HG02938 (cell line): ENCODE measurements at regions not wholly inside any gene's neighbourhood (a gene's known extent, or its start where the extent isn't known, plus 50 kb on each side); places are given as distances from the start of the nearest gene placed in this dataset.
"Not testable (repeated sequence)": the region's sequence is repeated elsewhere in the genome, so short reads cannot be mapped to it uniquely, and the experiment has no call there.

Experiments used
- ATAC-seq: cut with Tn5 transposase; IDR thresholded peaks from one replicate; pipeline ENCODE4 v1.9.1; 2021; ENCODE audit warnings: mild to moderate bottlenecking, moderate library complexity; ENCODE audit not compliant: unreplicated experiment

DNA sequence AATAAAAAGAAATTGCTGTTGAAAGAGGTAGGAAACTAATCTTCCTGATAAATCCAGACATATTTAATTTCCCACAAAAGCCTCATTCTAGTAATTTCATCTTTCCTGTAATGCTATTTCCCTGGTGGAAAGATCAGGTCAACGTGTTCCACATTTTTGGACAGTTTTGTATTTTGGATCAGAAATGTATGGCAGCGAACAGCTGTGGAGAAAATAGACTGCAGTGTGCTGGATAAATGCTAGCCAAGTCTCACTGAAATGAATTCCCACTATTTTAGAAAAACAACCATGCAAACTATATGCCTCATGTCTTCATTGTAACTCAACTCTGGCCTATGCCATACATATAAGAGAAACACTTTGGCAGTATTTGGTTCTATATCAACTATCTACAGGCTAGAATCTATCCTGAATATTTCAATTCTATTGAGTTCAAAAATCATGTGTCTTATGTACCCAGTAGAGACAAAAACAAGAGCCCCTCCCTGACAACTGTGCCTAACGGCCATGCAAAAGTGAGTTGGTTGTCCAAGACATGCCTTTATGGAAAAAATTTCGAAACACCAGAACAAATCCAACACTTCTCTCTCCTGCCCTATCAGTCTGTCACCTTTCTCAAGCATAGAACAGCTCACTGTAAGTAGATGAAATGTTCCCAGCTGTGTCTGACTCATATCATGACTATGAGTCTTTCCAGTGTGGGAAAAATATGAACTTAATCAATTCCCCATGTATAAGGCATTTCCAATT, 191.3 kb upstream of the NREP start:
- ATAC-seq: no peak

DNA sequence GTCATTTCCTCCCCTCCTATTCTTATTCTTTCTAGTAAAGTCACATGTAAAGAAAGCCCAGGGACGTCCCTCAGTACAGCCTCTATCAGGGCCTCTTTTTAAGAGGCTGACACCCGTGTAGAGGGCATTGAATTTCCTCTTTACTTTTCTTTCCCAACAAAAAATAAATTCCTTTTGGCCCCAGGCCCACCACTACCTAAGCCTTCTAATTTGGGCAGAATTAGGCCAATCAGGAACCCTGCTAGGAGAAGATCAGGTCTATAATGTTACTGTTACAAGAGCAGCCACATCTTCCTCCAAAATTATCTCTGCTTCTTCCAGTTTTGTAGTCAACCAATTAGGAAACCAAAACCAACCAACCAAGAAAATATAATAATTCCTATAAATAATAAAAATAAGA, 189.6 kb upstream of the NREP start:
- no peak for ATAC-seq

DNA sequence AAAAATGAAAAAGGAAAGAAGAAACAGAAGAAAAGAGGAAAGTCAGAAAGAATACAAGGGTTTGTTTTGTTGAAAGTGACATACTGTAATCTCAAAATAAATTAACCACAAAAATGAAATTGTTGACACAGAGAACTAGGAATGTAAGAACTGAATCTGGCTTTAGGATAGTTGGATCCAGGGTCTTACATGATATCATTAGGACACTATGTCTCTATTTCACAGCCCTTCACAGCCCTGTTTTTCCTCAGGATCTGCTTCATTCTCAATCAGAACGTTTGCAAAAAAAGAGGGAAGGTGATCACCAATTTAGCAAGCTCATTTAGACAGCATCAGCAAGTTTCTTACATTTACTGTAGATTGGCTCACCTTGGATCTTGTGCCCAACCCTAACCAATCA, 188.5 kb upstream of the NREP start:
- ATAC-seq: no peak

DNA sequence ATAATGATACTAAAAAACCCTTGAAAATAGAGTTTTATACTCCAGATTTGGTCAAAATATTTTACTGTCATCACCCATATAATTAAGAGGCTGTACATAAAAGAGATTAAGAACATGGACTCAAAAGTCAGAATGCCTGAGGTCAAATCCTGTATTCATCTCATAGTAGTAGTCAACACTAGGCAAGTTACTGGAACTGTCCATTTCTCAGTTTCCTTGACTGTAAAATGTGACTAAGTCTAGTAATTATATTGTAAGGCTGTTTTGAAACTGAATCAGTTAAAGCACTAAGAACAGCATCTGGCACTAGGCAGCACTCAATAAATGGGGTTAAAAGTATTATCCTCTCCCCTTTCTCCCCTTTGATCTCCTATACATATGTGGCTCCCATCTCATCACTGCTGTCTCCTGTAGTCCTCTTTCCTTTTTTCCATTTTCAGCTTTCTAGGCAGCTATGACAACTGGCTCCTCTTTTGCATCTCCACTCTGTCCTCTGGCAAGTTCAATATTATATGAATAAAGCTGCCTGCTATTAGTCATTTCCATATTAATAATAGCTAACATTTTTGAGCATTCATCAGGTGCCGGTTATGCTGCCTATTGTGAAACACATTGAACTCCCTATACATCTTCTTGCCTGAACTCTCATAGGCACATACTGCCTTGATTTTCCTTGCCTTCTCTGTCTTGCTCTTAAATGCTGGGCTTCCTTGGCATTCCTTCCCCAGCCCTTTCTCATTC, 185.8 kb upstream of the NREP start:
- no peak for ATAC-seq

DNA sequence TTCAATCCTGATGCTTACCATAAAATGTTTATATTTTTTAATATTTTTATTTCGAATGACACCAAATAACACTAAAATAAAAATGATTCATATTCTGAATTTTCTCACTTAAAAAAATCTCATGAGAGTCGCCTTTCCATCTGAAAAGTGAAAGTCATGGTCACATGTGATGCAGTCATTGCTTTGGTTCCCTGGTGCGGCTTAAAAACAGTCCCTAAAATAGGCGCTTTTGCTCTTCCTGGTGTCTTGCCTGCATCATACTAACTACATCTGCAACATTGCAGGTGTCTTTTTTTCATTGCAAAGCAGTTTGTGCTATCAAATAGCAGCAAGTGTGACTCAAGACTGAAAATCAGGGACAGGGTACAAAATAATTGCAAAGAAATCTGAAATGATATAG, 185.2 kb upstream of the NREP start:
- ATAC-seq: no peak

DNA sequence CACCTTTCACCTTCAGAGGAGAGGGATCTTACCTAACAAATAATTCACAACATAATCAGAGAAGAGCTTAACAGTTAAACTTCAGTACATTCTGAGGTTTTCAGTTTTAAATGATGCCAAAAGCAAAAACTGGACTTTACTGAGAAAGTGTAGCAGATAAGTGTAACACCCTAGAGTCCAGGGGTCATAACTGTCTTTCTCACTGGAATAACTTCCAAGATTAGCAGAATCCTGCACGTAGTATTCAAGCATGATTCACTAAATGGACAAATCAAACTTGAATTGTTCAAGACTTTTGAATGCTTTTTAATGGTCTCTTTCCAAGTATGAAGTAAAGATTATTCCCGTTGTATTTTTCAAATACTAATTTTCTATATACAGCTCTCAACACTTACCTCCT, 180.1 kb upstream of the NREP start:
- no peak for ATAC-seq

DNA sequence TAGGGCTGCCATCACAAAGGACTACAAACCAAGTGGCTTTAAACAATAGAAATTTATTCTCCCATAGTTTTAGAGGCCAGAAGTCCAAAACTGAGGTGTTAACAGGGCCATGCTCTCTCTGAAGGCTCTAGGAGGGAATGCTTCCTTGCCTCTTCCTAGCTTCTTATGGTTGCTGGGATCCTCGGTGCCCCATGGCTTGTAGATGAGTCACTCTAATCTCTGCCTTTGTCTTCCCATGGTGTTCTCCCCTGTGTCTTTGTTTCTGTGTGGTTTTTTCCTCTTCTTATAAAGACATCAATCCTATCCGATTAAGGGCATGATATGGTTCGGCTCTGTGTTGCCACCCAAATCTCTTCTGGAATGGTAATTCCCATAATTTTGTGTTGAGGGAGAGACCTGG, 178.8 kb upstream of the NREP start:
- no peak for ATAC-seq

DNA sequence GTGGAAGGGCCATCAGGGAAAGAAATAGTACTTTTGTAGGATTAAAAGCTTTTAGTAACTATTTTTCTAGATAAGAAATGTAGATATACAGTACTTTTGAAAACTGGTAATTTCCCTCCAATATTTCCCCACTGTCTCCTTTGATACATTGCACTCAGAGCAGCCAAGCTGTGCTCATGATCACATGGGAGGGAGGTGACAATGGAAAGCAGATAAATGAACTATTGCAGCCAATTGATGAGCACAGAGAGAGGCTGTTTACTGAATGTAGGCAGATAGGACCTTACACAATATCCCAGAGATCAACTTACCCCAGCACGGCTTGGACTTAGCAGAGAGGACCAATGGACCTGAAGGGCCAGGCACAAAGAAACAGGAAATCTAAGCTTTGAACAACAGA, 178.0 kb upstream of the NREP start:
- ATAC-seq: no peak

DNA sequence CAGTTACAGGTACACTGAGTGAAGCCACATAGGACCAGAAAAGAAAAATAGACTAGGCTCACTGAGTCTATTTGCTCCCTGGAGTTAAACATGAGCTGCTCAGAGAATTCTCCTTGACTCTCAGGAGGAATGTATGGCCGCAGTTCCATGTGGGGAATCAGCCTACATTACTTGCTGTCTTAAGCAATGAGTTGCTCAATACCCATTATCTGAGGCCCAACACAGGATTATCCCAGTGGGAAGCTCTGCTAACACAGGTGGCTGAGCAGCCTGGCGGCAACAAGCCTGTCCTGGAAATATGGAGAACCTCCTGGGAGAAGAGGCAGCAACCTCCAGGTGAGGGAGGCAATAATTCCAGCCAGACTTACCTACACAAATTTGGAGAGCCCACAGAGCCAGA, 177.5 kb upstream of the NREP start:
- ATAC-seq: no peak

DNA sequence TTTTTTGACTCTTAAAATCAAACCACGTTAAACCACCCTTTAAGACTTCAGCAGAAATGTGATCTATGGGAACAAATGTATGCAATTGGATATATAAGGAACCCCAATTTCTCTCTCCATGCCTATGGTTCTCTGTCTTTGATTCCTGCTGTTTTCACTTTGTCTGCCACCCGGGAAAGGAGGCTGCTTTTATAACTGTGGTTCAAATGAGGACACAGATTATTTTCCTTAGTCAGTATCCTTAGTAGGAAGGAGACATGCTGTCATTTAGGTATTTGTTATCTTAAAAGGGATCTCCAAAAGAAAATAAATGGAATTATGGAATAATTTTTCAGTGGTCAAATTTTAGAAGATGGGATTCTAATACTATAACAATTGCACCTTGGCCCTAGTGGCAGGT, 176.1 kb upstream of the NREP start:
- no peak for ATAC-seq

DNA sequence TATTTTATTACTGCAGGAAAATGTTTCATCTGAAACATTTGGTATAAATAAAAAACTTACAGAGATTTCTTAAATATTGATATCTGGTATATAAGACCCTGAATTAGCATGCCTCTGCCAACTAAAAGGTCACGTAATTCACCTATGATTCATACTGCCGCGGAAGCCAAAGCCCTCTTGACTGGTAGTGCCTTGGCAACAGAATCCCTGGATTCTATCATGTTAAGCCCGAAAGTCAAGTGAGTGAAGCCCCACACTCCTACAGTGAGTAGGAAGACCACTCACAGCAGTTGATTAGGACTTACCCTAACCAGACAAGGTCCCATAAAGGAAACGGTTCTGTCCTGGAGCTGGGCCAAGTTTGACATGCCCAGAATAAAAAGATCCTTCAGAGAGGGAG, 175.6 kb upstream of the NREP start:
- no peak for ATAC-seq

DNA sequence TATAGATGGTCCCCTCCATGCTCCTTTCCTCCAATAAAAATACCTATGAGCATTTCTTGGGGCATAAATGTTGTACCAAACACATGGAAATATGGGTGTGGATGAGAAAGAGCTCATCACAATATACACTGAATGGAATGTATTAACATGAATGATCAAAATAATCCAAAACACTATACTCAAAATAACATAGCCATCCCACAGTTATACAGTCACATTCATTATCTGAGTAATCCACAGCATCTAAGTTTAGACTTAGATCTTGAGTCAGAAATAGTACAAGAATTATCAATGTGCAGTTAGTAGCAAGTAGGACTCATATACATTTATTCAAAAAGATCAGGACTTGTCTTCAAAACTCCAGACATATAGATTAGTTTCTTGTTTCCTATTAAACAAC, 175.2 kb upstream of the NREP start:
- no peak for ATAC-seq

DNA sequence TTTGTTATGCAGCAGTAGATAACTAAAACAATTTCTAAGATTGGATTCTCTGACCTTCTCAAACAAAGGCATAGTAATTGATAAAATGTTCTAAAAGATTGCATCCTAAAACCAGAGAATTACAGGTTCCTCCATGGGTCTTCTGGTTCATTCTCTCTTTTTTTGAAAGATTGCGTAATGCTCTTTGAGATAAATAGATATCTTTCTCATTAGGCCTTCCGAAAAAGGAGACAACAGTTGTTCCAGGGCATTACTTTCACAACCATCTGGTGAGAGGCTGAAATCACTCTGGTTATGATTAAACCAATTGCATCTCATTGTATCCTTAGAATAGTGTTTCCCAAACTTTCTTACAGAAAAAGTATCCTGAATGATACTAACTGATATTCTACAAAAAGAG, 174.7 kb upstream of the NREP start:
- no peak for ATAC-seq

DNA sequence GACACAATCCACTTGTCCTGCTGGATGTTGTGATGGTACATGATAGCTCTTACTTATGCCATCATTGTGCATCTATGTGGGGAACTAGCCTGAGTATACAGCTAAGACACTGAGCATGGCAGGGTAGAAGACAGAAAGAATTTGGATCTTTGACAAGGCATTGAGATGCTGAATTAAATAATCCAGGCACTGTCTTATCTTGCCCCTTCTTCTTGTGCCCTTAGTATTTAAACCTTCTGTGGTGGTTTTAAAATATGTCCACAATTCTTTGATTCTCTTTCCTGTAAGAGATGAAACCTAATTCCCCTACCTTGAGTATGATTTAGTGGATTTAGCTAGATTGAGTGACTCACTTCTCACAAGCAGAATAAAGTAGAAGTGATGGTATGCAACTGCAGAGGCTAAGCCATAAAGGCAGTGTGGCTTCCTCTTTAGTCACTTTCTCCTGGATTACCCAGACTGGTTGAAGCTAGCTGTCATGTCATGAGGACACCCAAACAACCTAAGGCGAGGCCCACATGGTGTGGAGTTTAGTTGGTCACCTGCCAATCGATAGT, 174.0 kb upstream of the NREP start:
- no peak for ATAC-seq

DNA sequence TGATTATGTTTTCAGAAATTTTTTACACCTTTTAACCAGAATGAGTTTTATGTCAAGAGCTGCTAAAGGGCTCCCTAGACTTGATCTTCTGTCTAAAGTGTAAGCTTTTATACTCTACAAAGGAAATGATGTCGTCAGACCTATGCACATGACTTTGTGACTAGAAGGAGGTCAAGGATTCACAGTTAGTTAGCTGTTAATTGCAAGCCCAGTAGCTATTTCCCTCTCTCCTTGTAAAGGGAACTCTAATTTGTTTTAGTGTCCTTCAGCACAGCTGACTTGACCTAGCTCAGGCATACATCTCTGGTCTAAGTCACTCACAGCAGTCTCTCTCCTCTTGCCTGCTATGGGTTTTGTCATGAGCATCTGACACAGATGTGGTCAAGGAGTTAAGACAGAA, 173.5 kb upstream of the NREP start:
- ATAC-seq: no peak

DNA sequence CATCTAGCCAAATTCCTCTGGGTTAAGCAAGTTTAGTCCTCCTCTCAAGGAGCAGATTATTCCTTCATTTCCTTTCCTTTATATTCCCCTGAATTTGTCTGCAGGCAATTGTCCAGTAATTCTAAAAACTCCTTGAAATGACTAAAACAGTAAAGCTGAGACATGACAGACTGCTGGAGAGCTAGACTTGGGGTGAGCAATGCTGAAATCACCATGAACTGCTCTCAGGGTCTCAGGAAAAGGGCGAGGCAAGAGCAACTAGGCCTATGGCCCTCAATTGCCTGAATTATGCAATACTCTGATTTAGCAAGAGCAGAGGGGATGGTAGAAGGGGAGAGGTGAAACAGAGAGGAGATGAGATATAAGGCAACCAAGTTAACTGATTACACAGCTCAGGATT, 172.9 kb upstream of the NREP start:
- no peak for ATAC-seq

DNA sequence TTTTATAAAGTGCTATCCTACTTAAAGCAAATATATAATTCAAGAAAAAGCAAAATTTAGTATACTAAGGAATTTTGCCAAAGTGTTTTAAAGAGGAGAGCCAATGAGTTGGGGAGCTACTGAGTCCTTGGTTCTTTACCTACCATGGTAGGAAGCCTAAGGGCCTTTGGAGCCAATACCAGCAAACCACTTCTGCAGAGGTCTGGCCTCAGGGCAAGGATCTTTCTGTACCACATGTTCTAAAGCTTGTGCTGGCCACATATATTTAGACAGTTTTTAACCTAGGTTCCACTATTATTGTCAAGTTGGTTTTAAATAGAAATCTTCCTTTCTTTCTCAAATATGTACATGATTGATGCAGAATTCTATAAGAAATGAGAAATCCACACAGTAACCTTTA, 172.3 kb upstream of the NREP start:
- ATAC-seq: no peak

DNA sequence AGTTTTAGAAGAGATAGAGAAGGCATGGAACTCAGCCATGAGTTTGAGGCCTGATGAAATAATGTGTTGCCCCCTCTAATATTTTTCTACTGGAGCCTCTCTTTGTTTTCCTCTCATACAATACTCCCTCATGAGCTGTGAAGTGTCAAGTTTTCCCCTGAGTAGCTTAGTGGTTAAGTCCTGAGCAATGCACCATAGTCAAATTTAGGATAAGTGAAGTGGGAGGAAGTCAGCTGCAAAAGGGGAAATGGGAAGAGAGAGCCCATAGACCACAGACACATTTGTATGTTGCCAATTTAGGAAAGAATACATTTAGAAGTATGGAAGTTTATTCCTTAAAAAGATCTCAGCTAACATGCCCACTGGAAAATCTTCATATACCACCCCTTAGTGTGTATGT, 171.5 kb upstream of the NREP start:
- ATAC-seq: no peak

DNA sequence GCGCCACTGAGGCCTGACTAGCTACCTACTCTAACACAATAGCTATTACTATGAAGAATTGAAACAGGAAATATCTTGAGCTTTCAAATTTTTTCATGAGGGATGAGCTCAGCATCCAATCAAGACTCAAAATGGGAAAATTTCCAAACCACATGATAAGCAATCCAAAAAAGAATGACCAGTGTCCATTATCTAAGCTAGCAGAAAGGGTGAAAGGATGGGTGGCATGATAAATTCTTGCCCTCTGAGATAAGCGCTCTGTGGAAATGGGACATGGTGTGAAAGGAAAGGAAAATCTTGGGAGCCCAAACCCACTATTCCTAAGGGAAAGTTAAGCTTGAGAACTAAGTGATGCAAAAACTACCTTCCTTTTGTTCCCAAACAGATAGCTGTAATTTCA, 170.2 kb upstream of the NREP start:
- no peak for ATAC-seq

DNA sequence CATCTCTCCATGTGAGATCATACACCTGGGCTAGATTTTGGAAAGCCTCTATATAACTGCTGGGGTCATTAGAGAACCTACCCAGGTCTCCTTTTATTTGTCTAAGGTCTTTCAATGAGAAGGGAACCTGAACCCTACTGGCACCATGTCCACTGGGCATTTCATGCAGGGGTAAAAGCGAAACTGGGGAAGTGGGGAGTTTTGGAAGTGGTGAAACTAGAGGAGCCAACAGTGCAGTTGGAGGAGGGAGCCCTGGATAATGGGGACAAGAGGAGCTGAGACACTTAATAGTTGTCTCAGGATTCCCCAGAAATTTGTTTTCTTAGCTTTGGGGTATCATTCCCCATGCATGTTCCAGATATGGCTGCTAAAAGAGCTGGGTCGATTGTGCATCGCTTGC, 169.0 kb upstream of the NREP start:
- no peak for ATAC-seq

DNA sequence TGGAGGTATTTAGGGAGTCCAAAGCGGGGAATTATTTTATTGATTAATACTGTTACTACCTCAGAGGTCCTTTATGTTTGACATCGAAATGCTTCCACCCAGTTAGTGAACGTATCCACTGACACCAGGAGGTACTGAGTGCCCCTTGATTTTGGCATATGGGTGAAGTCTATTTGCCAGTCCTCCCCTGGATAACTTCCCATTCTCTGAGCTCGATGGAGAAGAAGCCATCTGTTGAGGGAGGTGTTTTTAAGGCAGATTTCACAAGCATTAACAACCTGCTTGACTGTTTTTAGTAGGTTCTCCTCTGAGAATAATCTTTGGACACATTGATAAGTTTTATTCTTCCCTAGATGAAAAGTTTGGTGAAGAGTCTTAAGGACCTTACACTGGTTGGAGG, 165.3 kb upstream of the NREP start:
- ATAC-seq: no peak

DNA sequence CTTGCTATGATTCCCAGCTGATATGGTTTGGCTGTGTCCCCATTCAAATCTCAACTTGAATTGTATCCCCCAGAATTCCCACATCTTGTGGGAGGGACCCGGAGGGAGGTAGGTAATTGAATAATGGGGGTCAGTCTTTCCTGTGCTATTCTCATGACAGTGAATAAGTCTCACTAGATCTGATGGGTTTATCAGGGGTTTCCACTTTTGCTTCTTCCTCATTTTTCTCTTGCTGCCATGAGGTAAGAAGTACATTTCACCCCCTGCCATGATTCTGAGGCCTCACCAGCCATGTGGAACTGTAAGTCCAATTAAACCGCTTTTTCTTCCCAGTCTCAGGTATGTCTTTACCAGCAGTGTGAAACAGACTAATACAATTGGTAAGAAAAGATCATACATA, 164.7 kb upstream of the NREP start:
- not testable (repeated sequence) for ATAC-seq
